ENCODE measurements at regions not wholly inside any gene's neighbourhood (a gene's known extent, or its start where the extent isn't known, plus 50 kb on each side); places are given as distances from the start of the nearest gene placed in this dataset.

DNA sequence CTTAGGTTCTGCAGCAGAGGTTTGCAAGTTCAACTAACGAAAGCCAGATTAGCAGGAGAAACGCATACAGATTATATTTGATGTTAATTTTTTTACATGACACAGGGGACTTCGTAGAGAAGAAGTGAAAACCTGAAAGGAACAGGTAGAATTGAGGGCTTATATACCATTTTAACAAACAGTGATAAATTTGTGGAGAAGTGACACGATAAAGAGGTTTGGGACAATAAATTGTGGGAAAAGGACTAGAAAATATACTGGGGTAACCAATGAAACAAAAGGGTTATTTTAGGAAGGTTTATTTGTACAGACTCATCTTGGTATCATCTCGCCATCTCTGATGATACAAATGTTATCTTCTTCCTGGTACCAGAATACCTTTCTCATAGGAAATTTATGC, 452.9 kb downstream of the SETD4 start:
- TF ChIP-seq, protein P1, sequence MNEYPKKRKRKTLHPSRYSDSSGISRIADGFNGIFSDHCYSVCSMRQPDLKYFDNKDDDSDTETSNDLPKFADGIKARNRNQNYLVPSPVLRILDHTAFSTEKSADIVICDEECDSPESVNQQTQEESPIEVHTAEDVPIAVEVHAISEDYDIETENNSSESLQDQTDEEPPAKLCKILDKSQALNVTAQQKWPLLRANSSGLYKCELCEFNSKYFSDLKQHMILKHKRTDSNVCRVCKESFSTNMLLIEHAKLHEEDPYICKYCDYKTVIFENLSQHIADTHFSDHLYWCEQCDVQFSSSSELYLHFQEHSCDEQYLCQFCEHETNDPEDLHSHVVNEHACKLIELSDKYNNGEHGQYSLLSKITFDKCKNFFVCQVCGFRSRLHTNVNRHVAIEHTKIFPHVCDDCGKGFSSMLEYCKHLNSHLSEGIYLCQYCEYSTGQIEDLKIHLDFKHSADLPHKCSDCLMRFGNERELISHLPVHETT (tag by site-specific recombination; IDR thresholded peaks at IDR 0.05), result no peak
- TF ChIP-seq, protein P2, sequence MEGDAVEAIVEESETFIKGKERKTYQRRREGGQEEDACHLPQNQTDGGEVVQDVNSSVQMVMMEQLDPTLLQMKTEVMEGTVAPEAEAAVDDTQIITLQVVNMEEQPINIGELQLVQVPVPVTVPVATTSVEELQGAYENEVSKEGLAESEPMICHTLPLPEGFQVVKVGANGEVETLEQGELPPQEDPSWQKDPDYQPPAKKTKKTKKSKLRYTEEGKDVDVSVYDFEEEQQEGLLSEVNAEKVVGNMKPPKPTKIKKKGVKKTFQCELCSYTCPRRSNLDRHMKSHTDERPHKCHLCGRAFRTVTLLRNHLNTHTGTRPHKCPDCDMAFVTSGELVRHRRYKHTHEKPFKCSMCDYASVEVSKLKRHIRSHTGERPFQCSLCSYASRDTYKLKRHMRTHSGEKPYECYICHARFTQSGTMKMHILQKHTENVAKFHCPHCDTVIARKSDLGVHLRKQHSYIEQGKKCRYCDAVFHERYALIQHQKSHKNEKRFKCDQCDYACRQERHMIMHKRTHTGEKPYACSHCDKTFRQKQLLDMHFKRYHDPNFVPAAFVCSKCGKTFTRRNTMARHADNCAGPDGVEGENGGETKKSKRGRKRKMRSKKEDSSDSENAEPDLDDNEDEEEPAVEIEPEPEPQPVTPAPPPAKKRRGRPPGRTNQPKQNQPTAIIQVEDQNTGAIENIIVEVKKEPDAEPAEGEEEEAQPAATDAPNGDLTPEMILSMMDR (tag by site-specific recombination; IDR thresholded peaks at IDR 0.05), result no peak
- TF ChIP-seq ZNF544 (tag by site-specific recombination; IDR thresholded peaks at IDR 0.05), result no peak
- TF ChIP-seq, protein P3, sequence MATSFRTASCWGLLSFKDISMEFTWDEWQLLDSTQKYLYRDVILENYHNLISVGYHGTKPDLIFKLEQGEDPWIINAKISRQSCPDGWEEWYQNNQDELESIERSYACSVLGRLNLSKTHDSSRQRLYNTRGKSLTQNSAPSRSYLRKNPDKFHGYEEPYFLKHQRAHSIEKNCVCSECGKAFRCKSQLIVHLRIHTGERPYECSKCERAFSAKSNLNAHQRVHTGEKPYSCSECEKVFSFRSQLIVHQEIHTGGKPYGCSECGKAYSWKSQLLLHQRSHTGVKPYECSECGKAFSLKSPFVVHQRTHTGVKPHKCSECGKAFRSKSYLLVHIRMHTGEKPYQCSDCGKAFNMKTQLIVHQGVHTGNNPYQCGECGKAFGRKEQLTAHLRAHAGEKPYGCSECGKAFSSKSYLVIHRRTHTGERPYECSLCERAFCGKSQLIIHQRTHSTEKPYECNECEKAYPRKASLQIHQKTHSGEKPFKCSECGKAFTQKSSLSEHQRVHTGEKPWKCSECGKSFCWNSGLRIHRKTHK (tag by site-specific recombination; IDR thresholded peaks at IDR 0.05), result no peak
- TF ChIP-seq TCF7L2 (IDR thresholded peaks at IDR 0.05; ENCODE audit: borderline replicate concordance, low read depth, low read length), result no peak
- no peak for TF ChIP-seq YY1 (tag by site-specific recombination; IDR thresholded peaks at IDR 0.05)
- TF ChIP-seq, protein P4, sequence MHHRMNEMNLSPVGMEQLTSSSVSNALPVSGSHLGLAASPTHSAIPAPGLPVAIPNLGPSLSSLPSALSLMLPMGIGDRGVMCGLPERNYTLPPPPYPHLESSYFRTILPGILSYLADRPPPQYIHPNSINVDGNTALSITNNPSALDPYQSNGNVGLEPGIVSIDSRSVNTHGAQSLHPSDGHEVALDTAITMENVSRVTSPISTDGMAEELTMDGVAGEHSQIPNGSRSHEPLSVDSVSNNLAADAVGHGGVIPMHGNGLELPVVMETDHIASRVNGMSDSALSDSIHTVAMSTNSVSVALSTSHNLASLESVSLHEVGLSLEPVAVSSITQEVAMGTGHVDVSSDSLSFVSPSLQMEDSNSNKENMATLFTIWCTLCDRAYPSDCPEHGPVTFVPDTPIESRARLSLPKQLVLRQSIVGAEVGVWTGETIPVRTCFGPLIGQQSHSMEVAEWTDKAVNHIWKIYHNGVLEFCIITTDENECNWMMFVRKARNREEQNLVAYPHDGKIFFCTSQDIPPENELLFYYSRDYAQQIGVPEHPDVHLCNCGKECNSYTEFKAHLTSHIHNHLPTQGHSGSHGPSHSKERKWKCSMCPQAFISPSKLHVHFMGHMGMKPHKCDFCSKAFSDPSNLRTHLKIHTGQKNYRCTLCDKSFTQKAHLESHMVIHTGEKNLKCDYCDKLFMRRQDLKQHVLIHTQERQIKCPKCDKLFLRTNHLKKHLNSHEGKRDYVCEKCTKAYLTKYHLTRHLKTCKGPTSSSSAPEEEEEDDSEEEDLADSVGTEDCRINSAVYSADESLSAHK (tag by site-specific recombination; IDR thresholded peaks at IDR 0.05), result no peak
- TF ChIP-seq, protein P5, sequence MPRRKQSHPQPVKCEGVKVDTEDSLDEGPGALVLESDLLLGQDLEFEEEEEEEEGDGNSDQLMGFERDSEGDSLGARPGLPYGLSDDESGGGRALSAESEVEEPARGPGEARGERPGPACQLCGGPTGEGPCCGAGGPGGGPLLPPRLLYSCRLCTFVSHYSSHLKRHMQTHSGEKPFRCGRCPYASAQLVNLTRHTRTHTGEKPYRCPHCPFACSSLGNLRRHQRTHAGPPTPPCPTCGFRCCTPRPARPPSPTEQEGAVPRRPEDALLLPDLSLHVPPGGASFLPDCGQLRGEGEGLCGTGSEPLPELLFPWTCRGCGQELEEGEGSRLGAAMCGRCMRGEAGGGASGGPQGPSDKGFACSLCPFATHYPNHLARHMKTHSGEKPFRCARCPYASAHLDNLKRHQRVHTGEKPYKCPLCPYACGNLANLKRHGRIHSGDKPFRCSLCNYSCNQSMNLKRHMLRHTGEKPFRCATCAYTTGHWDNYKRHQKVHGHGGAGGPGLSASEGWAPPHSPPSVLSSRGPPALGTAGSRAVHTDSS (tag by site-specific recombination; IDR thresholded peaks at IDR 0.05), result no peak
- TF ChIP-seq ZNF169 (tag by site-specific recombination; IDR thresholded peaks at IDR 0.05), result no peak
- TF ChIP-seq ZNF202 (tag by site-specific recombination; IDR thresholded peaks at IDR 0.05; ENCODE audit: borderline replicate concordance), result no peak
- TF ChIP-seq ZNF133 (tag by site-specific recombination; IDR thresholded peaks at IDR 0.05), result no peak
- no peak for TF ChIP-seq ZNF404 (tag by site-specific recombination; IDR thresholded peaks at IDR 0.05)

Measured in HEK293 (cell line).